ENCODE measurements at regions not wholly inside any gene's neighbourhood (a gene's known extent, or its start where the extent isn't known, plus 50 kb on each side); places are given as distances from the start of the nearest gene placed in this dataset.
"Not testable (repeated sequence)": the region's sequence is repeated elsewhere in the genome, so short reads cannot be mapped to it uniquely, and the experiment has no call there.

GRCh38 chr10:113486531-113486930, 66.3 kb upstream of the HABP2 start:
- H3K4me1 ChIP-seq (ENCODE audit: control insufficient read depth in 1 of 2, insufficient read depth in 2 of 2, low read length in 2 of 2): no peaks in the 10 kb centered on the region
- no peak overlapping the region for H3K27ac ChIP-seq (ENCODE audit: low read length)
- no peaks in the 10 kb centered on the region for H3K27me3 ChIP-seq (ENCODE audit: low read depth, low read length)
- H3K36me3 ChIP-seq (ENCODE audit: control insufficient read depth in 1 of 2, insufficient read depth in 2 of 2, low read length in 2 of 2): no peaks in the 10 kb centered on the region
- no peak overlapping the region for H3K4me3 ChIP-seq (ENCODE audit: low read depth in 1 of 2, low read length in 2 of 2)
- H3K9me3 ChIP-seq (ENCODE audit: control insufficient read depth in 1 of 2, low read length in 2 of 2): peaks cover 0 to under 1% of the 10 kb centered on the region in 2 donors

GRCh38 chr10:113487154-113487553, 65.7 kb upstream of the HABP2 start:
- H3K27me3 ChIP-seq (ENCODE audit: low read depth, low read length): no peaks in the 10 kb centered on the region
- H3K4me3 ChIP-seq (ENCODE audit: low read depth in 1 of 2, low read length in 2 of 2): no peak overlapping the region
- H3K36me3 ChIP-seq (ENCODE audit: control insufficient read depth in 1 of 2, insufficient read depth in 2 of 2, low read length in 2 of 2): no peaks in the 10 kb centered on the region
- no peak overlapping the region for H3K27ac ChIP-seq (ENCODE audit: low read length)
- H3K4me1 ChIP-seq (ENCODE audit: control insufficient read depth in 1 of 2, insufficient read depth in 2 of 2, low read length in 2 of 2): peaks cover 0 to 2% of the 10 kb centered on the region in 2 donors
- no peaks in the 10 kb centered on the region for H3K9me3 ChIP-seq (ENCODE audit: control insufficient read depth in 1 of 2, low read length in 2 of 2)

GRCh38 chr10:113488186-113488585, 64.7 kb upstream of the HABP2 start:
- peaks cover 4 to 9% of the 10 kb centered on the region in 2 donors for H3K4me1 ChIP-seq (ENCODE audit: control insufficient read depth in 1 of 2, insufficient read depth in 2 of 2, low read length in 2 of 2)
- no peaks in the 10 kb centered on the region for H3K36me3 ChIP-seq (ENCODE audit: control insufficient read depth in 1 of 2, insufficient read depth in 2 of 2, low read length in 2 of 2)
- H3K9me3 ChIP-seq (ENCODE audit: control insufficient read depth in 1 of 2, low read length in 2 of 2): no peaks in the 10 kb centered on the region
- H3K27ac ChIP-seq (ENCODE audit: low read length): no peak overlapping the region
- H3K27me3 ChIP-seq (ENCODE audit: low read depth, low read length): no peaks in the 10 kb centered on the region
- no peak overlapping the region for H3K4me3 ChIP-seq (ENCODE audit: low read depth in 1 of 2, low read length in 2 of 2)

- not testable (repeated sequence) for H3K9me3 ChIP-seq (ENCODE audit: control insufficient read depth in 1 of 2, low read length in 2 of 2); H3K27ac ChIP-seq (ENCODE audit: low read length); H3K4me1 ChIP-seq (ENCODE audit: control insufficient read depth in 1 of 2, insufficient read depth in 2 of 2, low read length in 2 of 2); H3K4me3 ChIP-seq (ENCODE audit: low read depth in 1 of 2, low read length in 2 of 2); H3K36me3 ChIP-seq (ENCODE audit: control insufficient read depth in 1 of 2, insufficient read depth in 2 of 2, low read length in 2 of 2); H3K27me3 ChIP-seq (ENCODE audit: low read depth, low read length)
These were observed 63.3 kb upstream of the HABP2 start for GRCh38 chr10:113489522-113489921.

- no peaks in the 10 kb centered on the region for H3K27me3 ChIP-seq (ENCODE audit: low read depth, low read length)
- no peaks in the 10 kb centered on the region for H3K36me3 ChIP-seq (ENCODE audit: control insufficient read depth in 1 of 2, insufficient read depth in 2 of 2, low read length in 2 of 2)
- H3K9me3 ChIP-seq (ENCODE audit: control insufficient read depth in 1 of 2, low read length in 2 of 2): no peaks in the 10 kb centered on the region
- peaks cover 4 to 20% of the 10 kb centered on the region in 2 donors for H3K4me1 ChIP-seq (ENCODE audit: control insufficient read depth in 1 of 2, insufficient read depth in 2 of 2, low read length in 2 of 2)
- H3K27ac ChIP-seq (ENCODE audit: low read length): no peak overlapping the region
- H3K4me3 ChIP-seq (ENCODE audit: low read depth in 1 of 2, low read length in 2 of 2): peak overlapping the region in 1 of 2 donors; percentile 5
These were observed 60.8 kb upstream of the HABP2 start for GRCh38 chr10:113491967-113492565.

GRCh38 chr10:113493195-113493594, 59.7 kb upstream of the HABP2 start:
- no peaks in the 10 kb centered on the region for H3K36me3 ChIP-seq (ENCODE audit: control insufficient read depth in 1 of 2, insufficient read depth in 2 of 2, low read length in 2 of 2)
- peaks cover 4 to 20% of the 10 kb centered on the region in 2 donors for H3K4me1 ChIP-seq (ENCODE audit: control insufficient read depth in 1 of 2, insufficient read depth in 2 of 2, low read length in 2 of 2)
- H3K4me3 ChIP-seq (ENCODE audit: low read depth in 1 of 2, low read length in 2 of 2): no peak overlapping the region
- H3K27me3 ChIP-seq (ENCODE audit: low read depth, low read length): no peaks in the 10 kb centered on the region
- H3K27ac ChIP-seq (ENCODE audit: low read length): no peak overlapping the region
- H3K9me3 ChIP-seq (ENCODE audit: control insufficient read depth in 1 of 2, low read length in 2 of 2): no peaks in the 10 kb centered on the region

GRCh38 chr10:113493882-113494301, 59.0 kb upstream of the HABP2 start:
- Histone ChIP-seq H3K36me3 (ENCODE audit: control insufficient read depth in 1 of 2, insufficient read depth in 2 of 2, low read length in 2 of 2) (no peaks in the 10 kb centered on the region), H3K4me1 (ENCODE audit: control insufficient read depth in 1 of 2, insufficient read depth in 2 of 2, low read length in 2 of 2) (peaks cover 4 to 20% of the 10 kb centered on the region in 2 donors), H3K27ac (ENCODE audit: low read length) (no peak overlapping the region), H3K4me3 (ENCODE audit: low read depth in 1 of 2, low read length in 2 of 2) (no peak overlapping the region), H3K27me3 (ENCODE audit: low read depth, low read length) (no peaks in the 10 kb centered on the region), H3K9me3 (ENCODE audit: control insufficient read depth in 1 of 2, low read length in 2 of 2) (no peaks in the 10 kb centered on the region)

GRCh38 chr10:113494761-113495160, 58.1 kb upstream of the HABP2 start:
- Histone ChIP-seq H3K4me3 (ENCODE audit: low read depth in 1 of 2, low read length in 2 of 2) (no peak overlapping the region), H3K36me3 (ENCODE audit: control insufficient read depth in 1 of 2, insufficient read depth in 2 of 2, low read length in 2 of 2) (no peaks in the 10 kb centered on the region), H3K27me3 (ENCODE audit: low read depth, low read length) (no peaks in the 10 kb centered on the region), H3K9me3 (ENCODE audit: control insufficient read depth in 1 of 2, low read length in 2 of 2) (no peaks in the 10 kb centered on the region), H3K27ac (ENCODE audit: low read length) (no peak overlapping the region), H3K4me1 (ENCODE audit: control insufficient read depth in 1 of 2, insufficient read depth in 2 of 2, low read length in 2 of 2) (peaks cover 4 to 20% of the 10 kb centered on the region in 2 donors)

- H3K4me1 ChIP-seq (ENCODE audit: control insufficient read depth in 1 of 2, insufficient read depth in 2 of 2, low read length in 2 of 2): peaks cover 4 to 20% of the 10 kb centered on the region in 2 donors
- H3K36me3 ChIP-seq (ENCODE audit: control insufficient read depth in 1 of 2, insufficient read depth in 2 of 2, low read length in 2 of 2): no peaks in the 10 kb centered on the region
- no peaks in the 10 kb centered on the region for H3K27me3 ChIP-seq (ENCODE audit: low read depth, low read length)
- H3K27ac ChIP-seq (ENCODE audit: low read length): no peak overlapping the region
- no peak overlapping the region for H3K4me3 ChIP-seq (ENCODE audit: low read depth in 1 of 2, low read length in 2 of 2)
- H3K9me3 ChIP-seq (ENCODE audit: control insufficient read depth in 1 of 2, low read length in 2 of 2): no peaks in the 10 kb centered on the region
These were observed 57.3 kb upstream of the HABP2 start for GRCh38 chr10:113495553-113495952.

- H3K27me3 ChIP-seq (ENCODE audit: low read depth, low read length): no peaks in the 10 kb centered on the region
- no peaks in the 10 kb centered on the region for H3K9me3 ChIP-seq (ENCODE audit: control insufficient read depth in 1 of 2, low read length in 2 of 2)
- H3K36me3 ChIP-seq (ENCODE audit: control insufficient read depth in 1 of 2, insufficient read depth in 2 of 2, low read length in 2 of 2): no peaks in the 10 kb centered on the region
- H3K4me1 ChIP-seq (ENCODE audit: control insufficient read depth in 1 of 2, insufficient read depth in 2 of 2, low read length in 2 of 2): peaks cover 4 to 20% of the 10 kb centered on the region in 2 donors
- H3K4me3 ChIP-seq (ENCODE audit: low read depth in 1 of 2, low read length in 2 of 2): no peak overlapping the region
- H3K27ac ChIP-seq (ENCODE audit: low read length): no peak overlapping the region
These were observed 56.4 kb upstream of the HABP2 start for GRCh38 chr10:113496111-113497109.

GRCh38 chr10:113497198-113497597, 55.7 kb upstream of the HABP2 start:
- peaks cover 4 to 17% of the 10 kb centered on the region in 2 donors for H3K4me1 ChIP-seq (ENCODE audit: control insufficient read depth in 1 of 2, insufficient read depth in 2 of 2, low read length in 2 of 2)
- no peaks in the 10 kb centered on the region for H3K9me3 ChIP-seq (ENCODE audit: control insufficient read depth in 1 of 2, low read length in 2 of 2)
- no peak overlapping the region for H3K4me3 ChIP-seq (ENCODE audit: low read depth in 1 of 2, low read length in 2 of 2)
- H3K27ac ChIP-seq (ENCODE audit: low read length): no peak overlapping the region
- H3K36me3 ChIP-seq (ENCODE audit: control insufficient read depth in 1 of 2, insufficient read depth in 2 of 2, low read length in 2 of 2): no peaks in the 10 kb centered on the region
- H3K27me3 ChIP-seq (ENCODE audit: low read depth, low read length): no peaks in the 10 kb centered on the region
